ENCODE measurements at regions not wholly inside any gene's neighbourhood (a gene's known extent, or its start where the extent isn't known, plus 50 kb on each side); places are given as distances from the start of the nearest gene placed in this dataset.

GRCh38 chr22:44442186-44442815 lies 55.7 kb downstream of the RTL6 start:
- TF ChIP-seq POLR2AphosphoS5 (IDR thresholded peaks at IDR 0.05): no peak
- no peak for TF ChIP-seq CTCF (IDR thresholded peaks at IDR 0.05)
- TF ChIP-seq POLR2A (IDR thresholded peaks at IDR 0.05): no peak
- peaks cover 0 to 12% of the 10 kb centered on the region in 2 donors for H3K9me3 ChIP-seq
- H3K4me3 ChIP-seq: no peak overlapping the region
- H3K4me1 ChIP-seq: no peaks in the 10 kb centered on the region
- DNase-seq (ENCODE audit: low spot score in 2 of 2): no peak
- no peaks in the 10 kb centered on the region for H3K36me3 ChIP-seq
- no peaks in the 10 kb centered on the region for H3K27me3 ChIP-seq
- intact Hi-C loops (cut with DNase I; ENCODE audit: low total_unique reads): no loop called here
- H3K27ac ChIP-seq: no peak overlapping the region

- peaks cover 0 to 9% of the 10 kb centered on the region in 2 donors for H3K9me3 ChIP-seq
- intact Hi-C loops (cut with DNase I; ENCODE audit: low total_unique reads): no loop called here
- H3K4me1 ChIP-seq: no peaks in the 10 kb centered on the region
- no peaks in the 10 kb centered on the region for H3K36me3 ChIP-seq
- H3K27me3 ChIP-seq: no peaks in the 10 kb centered on the region
- no peak overlapping the region for H3K27ac ChIP-seq
- TF ChIP-seq POLR2A (IDR thresholded peaks at IDR 0.05) (no peak), POLR2AphosphoS5 (IDR thresholded peaks at IDR 0.05) (no peak), CTCF (IDR thresholded peaks at IDR 0.05) (no peak)
- H3K4me3 ChIP-seq: no peak overlapping the region
- no peak for DNase-seq (ENCODE audit: low spot score in 2 of 2)
Observed at GRCh38 chr22:44441401-44442185, 56.4 kb downstream of the RTL6 start.

- H3K27ac ChIP-seq: no peak overlapping the region
- intact Hi-C loops (cut with DNase I; ENCODE audit: low total_unique reads): no loop called here
- no peak for DNase-seq (ENCODE audit: low spot score in 2 of 2)
- no peak overlapping the region for H3K4me3 ChIP-seq
- TF ChIP-seq POLR2AphosphoS5 (IDR thresholded peaks at IDR 0.05) (no peak), POLR2A (IDR thresholded peaks at IDR 0.05) (no peak)
- no peaks in the 10 kb centered on the region for H3K27me3 ChIP-seq
- no peaks in the 10 kb centered on the region for H3K4me1 ChIP-seq
- H3K36me3 ChIP-seq: no peaks in the 10 kb centered on the region
- no peaks in the 10 kb centered on the region for H3K9me3 ChIP-seq
Observed at GRCh38 chr22:44440224-44441160, 57.5 kb downstream of the RTL6 start.

GRCh38 chr22:44439356-44440223 lies 58.4 kb downstream of the RTL6 start:
- Histone ChIP-seq H3K27me3 (no peaks in the 10 kb centered on the region), H3K36me3 (no peaks in the 10 kb centered on the region), H3K4me3 (no peak overlapping the region), H3K27ac (no peak overlapping the region), H3K9me3 (no peaks in the 10 kb centered on the region), H3K4me1 (no peaks in the 10 kb centered on the region)
- intact Hi-C loops (cut with DNase I; ENCODE audit: low total_unique reads): no loop called here
- no peak for DNase-seq (ENCODE audit: low spot score in 2 of 2)
- no peak for TF ChIP-seq POLR2AphosphoS5 (IDR thresholded peaks at IDR 0.05)
- TF ChIP-seq CTCF (IDR thresholded peaks at IDR 0.05): no peak
- TF ChIP-seq POLR2A (IDR thresholded peaks at IDR 0.05): no peak
